Endothelial cell of umbilical vein (primary cell): ENCODE measurements at regions not wholly inside any gene's neighbourhood (a gene's known extent, or its start where the extent isn't known, plus 50 kb on each side); places are given as distances from the start of the nearest gene placed in this dataset.

Source experiments
- BruUV-seq: library from RNA; stranded (reverse); fragments of 400-500 nt; replicated peaks from 2 replicates; lab custom pipeline; 2021; lab: Mats Ljungman, UMichigan
- CTCF ChIA-PET: fragments of 300-600, 350-600 bp; sonication (Branson Sonifier 250); formaldehyde crosslinking; loops from one replicate; lab custom pipeline; 2021; ENCODE audit warnings: antibody characterized with exemption, inconsistent platforms; lab: Charles Lee
- POLR2A ChIA-PET: fragments of 300-600, 350-600 bp; sonication (Branson Sonifier 250); formaldehyde crosslinking; loops from one replicate; lab custom pipeline; 2021; ENCODE audit warnings: antibody characterized with exemption, inconsistent platforms; lab: Charles Lee
- DNase-seq: peaks from one replicate; pipeline ENCODE4 v3.0.0-alpha.2; 2011; ENCODE audit warnings: low read depth, low spot score
- FAIRE-seq: peaks from 2 replicates; lab custom pipeline; 2011; peaks lifted over from hg19 to GRCh38; lab: Jason Lieb, UNC
- H2AFZ ChIP-seq: 2 replicates; pipeline ENCODE4 v1.6.0; 2012; ENCODE audit warnings: low read depth, low read length, control low read depth, inconsistent platforms
- H3K27ac ChIP-seq: 2 replicates; pipeline ENCODE4 v1.5.1; 2011; ENCODE audit warnings: low read depth, mild to moderate bottlenecking, control low read depth, low read length, moderate library complexity; ENCODE audit not compliant: insufficient read depth
- H3K27me3 ChIP-seq, 2 experiments: 2 replicates each; pipeline versions ENCODE4 v1.6.0 to v1.6.1; 2011; ENCODE audit warnings: low read length in 2 of 2, mixed read lengths in 1 of 2; ENCODE audit not compliant: control insufficient read depth in 2 of 2, insufficient read depth in 2 of 2
- H3K36me3 ChIP-seq, 2 experiments: 2 replicates in 1 of 2; 3 replicates in 1 of 2; pipeline ENCODE4 v1.5.1; 2011; ENCODE audit warnings: low read length in 2 of 2, mild to moderate bottlenecking in 1 of 2, moderate library complexity in 1 of 2; ENCODE audit not compliant: control insufficient read depth in 2 of 2, insufficient read depth in 2 of 2; ENCODE audit errors: extremely low read depth in 1 of 2
- H3K4me1 ChIP-seq: 3 replicates; pipeline ENCODE4 v1.5.1; 2011; ENCODE audit warnings: mild to moderate bottlenecking, low read length; ENCODE audit not compliant: control insufficient read depth, insufficient read depth; ENCODE audit errors: extremely low read depth
- H3K4me2 ChIP-seq: 2 replicates; pipeline ENCODE4 v1.6.1; 2011; ENCODE audit warnings: low read length, control low read depth, mixed read lengths; ENCODE audit not compliant: insufficient read depth
- H3K4me3 ChIP-seq, 3 experiments: fragments of 200-600 bp in 1 of 3; sonication (generic), shearing (Covaris generic) in 1 of 3; replicated peaks in 1 of 3; 2 replicates each; pipeline ENCODE4 v1.5.1; 2011 to 2016; ENCODE audit warnings: control low read depth in 3 of 3, low read length in 3 of 3, mild to moderate bottlenecking in 2 of 3, inconsistent platforms in 1 of 3, low read depth in 1 of 3, moderate library complexity in 1 of 3; ENCODE audit not compliant: insufficient read depth in 1 of 3
- H3K79me2 ChIP-seq: 2 replicates; pipeline ENCODE4 v1.6.0; 2012; ENCODE audit warnings: low read length, inconsistent platforms; ENCODE audit not compliant: control insufficient read depth, insufficient read depth
- H3K9ac ChIP-seq: replicated peaks from 2 replicates; pipeline ENCODE3; 2011; ENCODE audit warnings: low read length, control low read depth; ENCODE audit not compliant: insufficient read depth; ENCODE audit errors: extremely low read depth
- H3K9me1 ChIP-seq: replicated peaks from 3 replicates; pipeline ENCODE4 v1.6.0; 2011; ENCODE audit warnings: mild to moderate bottlenecking, low read length; ENCODE audit not compliant: control insufficient read depth, insufficient read depth; ENCODE audit errors: extremely low read depth
- H3K9me3 ChIP-seq: replicated peaks from 2 replicates; pipeline ENCODE4 v1.5.1; 2012; ENCODE audit warnings: low read length, inconsistent platforms; ENCODE audit not compliant: control insufficient read depth, insufficient read depth
- H4K20me1 ChIP-seq: replicated peaks from 2 replicates; pipeline ENCODE3; 2011; ENCODE audit warnings: mild to moderate bottlenecking, low read length; ENCODE audit not compliant: control insufficient read depth, insufficient read depth; ENCODE audit errors: extremely low read depth
- CTCF ChIP-seq, 2 donors: IDR thresholded peaks; 1 replicate in 1 of 2; 2 replicates in 1 of 2; pipeline ENCODE4 v1.5.1; 2011; ENCODE audit warnings: low read length in 2 of 2, mild to moderate bottlenecking in 2 of 2, moderate library complexity in 2 of 2, control low read depth in 1 of 2, inconsistent platforms in 1 of 2, low read depth in 1 of 2; ENCODE audit not compliant: insufficient read depth in 1 of 2; ENCODE audit errors: extremely low read depth in 1 of 2
- EZH2 ChIP-seq: IDR thresholded peaks from 2 replicates; pipeline ENCODE4 v1.6.1; 2012; ENCODE audit warnings: borderline replicate concordance, low read depth, mild to moderate bottlenecking, moderate library complexity, low read length, inconsistent platforms; ENCODE audit not compliant: severe bottlenecking
- FOS ChIP-seq: IDR thresholded peaks from 2 replicates; pipeline ENCODE4 v1.6.1; 2011; ENCODE audit warnings: mild to moderate bottlenecking, low read length, moderate library complexity, borderline replicate concordance; ENCODE audit not compliant: insufficient read depth
- GATA2 ChIP-seq: IDR thresholded peaks from 2 replicates; pipeline ENCODE4 v1.7.0; 2011; ENCODE audit warnings: low read depth, mild to moderate bottlenecking, moderate library complexity, mixed read lengths, low read length; ENCODE audit not compliant: insufficient read length, insufficient read depth
- MAX ChIP-seq: IDR thresholded peaks from 2 replicates; pipeline ENCODE4 v1.6.1; 2011; ENCODE audit not compliant: insufficient read depth, insufficient read length
- MYC ChIP-seq: IDR thresholded peaks from one replicate; pipeline ENCODE4 v1.6.1; 2011; ENCODE audit warnings: mild to moderate bottlenecking, low read depth, low read length
- POLR2A ChIP-seq: IDR thresholded peaks from 2 replicates; pipeline ENCODE4 v1.6.1; 2012; ENCODE audit warnings: low read depth, mild to moderate bottlenecking, control low read depth, low read length
- POLR2AphosphoS5 ChIP-seq: IDR thresholded peaks from 2 replicates; pipeline ENCODE4 v1.6.1; 2012; ENCODE audit warnings: low read depth, mild to moderate bottlenecking, control low read depth, low read length, moderate library complexity; ENCODE audit not compliant: insufficient read depth
- dilution Hi-C: fragments of 300-500 bp; cut with MboI; formaldehyde crosslinking; loops from one replicate; pipeline ENCODE4 v1.15.0; 2019; ENCODE audit warnings: low sequenced_read_pairs; ENCODE audit not compliant: extremely low pct_ligation_motif_present
- intact Hi-C: fragments of 100-400 bp; cut with micrococcal nuclease; formaldehyde crosslinking; loops from one replicate; pipeline ENCODE4 v1.10.0; 2022

DNA sequence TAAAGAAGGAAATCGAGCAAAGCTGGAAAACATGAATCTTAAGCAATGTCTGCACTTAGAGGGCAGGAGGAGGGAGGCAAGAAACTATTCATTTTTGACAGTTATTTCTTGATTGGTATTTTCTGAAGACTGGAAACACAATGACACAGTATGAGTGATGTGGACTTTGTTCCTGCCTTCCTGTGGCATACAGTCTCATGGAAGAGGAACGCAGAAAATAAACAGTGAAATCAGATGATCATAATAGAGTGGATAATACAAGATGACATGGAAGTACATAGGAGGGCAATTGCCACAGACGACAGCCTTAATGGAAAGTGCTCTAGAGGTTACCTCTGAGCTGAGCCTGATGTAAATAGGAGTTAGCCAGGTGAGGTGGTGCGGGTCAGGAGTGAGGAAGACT is 140.4 kb upstream of the MAX start:
- peak; percentile 68 for DNase-seq
- dilution Hi-C loops (no loop called here), intact Hi-C loops (no loop called here)
- CTCF ChIA-PET, result no interaction called here
- Histone ChIP-seq H2AFZ (peak overlapping the region; percentile 27), H3K4me2 (peak overlapping the region; percentile 41), H3K9me1 (no peaks in the 10 kb centered on the region), H3K79me2 (peaks cover 8% of the 10 kb centered on the region), H3K4me3 (peak overlapping the region in 1 of 3 experiments; percentile 8), H3K9ac (peak overlapping the region; percentile 37), H3K36me3 (no peaks in the 10 kb centered on the region), H3K27me3 (no peaks in the 10 kb centered on the region), H4K20me1 (no peaks in the 10 kb centered on the region), H3K27ac (peak overlapping the region; percentile 85), H3K9me3 (no peaks in the 10 kb centered on the region), H3K4me1 (peaks cover 59% of the 10 kb centered on the region)
- POLR2A ChIA-PET, result no interaction called here
- FAIRE-seq, result peak; percentile 12
- TF ChIP-seq GATA2 (peak; percentile 52), POLR2A (no peak), MYC (no peak), FOS (peak; percentile 46), POLR2AphosphoS5 (peak; percentile 44), MAX (no peak), CTCF (IDR thresholded peaks at IDR 0.05; ENCODE audit: extremely low read depth in 1 of 2, insufficient read depth in 1 of 2, low read depth in 1 of 2, low read length in 2 of 2) (no peak), EZH2 (no peak)
- no TSS peak for BruUV-seq
